ENCODE measurements at regions not wholly inside any gene's neighbourhood (a gene's known extent, or its start where the extent isn't known, plus 50 kb on each side); places are given as distances from the start of the nearest gene placed in this dataset.
A peak's percentile ranks its signal among the peaks of the same experiment; 100 is the strongest.
"Not testable (repeated sequence)": the region's sequence is repeated elsewhere in the genome, so short reads cannot be mapped to it uniquely, and the experiment has no call there.

DNA sequence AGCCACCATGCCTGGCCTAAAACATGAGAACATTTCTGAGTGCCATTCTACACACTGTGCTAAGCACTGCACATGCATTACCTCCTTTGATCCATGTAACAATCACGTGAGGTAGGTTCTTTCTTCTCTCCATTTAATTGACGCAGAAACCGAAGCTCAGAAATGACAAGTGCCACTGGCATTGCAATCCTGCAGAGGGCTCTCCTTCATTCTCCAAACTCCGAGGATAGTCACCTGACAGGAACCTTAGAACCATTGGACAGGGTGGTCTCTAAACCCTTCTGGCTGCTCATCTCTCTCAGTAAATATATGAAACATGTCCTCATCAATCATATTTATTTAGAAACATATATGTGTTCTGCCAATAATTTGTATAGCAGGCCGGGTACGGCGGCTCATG is 167.1 kb upstream of the JUN start:
- no peak for DNase-seq (ENCODE audit: low read depth)
- H3K4me3 ChIP-seq (ENCODE audit: low read depth, low read length): no peak overlapping the region

GRCh38 chr1:58953951-58954350 is 170.1 kb upstream of the JUN start:
- DNase-seq (ENCODE audit: low read depth); H3K4me3 ChIP-seq (ENCODE audit: low read depth, low read length): not testable (repeated sequence)

GRCh38 chr1:58963287-58963686 is 179.4 kb upstream of the JUN start:
- not testable (repeated sequence) for H3K4me3 ChIP-seq (ENCODE audit: low read depth, low read length); DNase-seq (ENCODE audit: low read depth)

DNA sequence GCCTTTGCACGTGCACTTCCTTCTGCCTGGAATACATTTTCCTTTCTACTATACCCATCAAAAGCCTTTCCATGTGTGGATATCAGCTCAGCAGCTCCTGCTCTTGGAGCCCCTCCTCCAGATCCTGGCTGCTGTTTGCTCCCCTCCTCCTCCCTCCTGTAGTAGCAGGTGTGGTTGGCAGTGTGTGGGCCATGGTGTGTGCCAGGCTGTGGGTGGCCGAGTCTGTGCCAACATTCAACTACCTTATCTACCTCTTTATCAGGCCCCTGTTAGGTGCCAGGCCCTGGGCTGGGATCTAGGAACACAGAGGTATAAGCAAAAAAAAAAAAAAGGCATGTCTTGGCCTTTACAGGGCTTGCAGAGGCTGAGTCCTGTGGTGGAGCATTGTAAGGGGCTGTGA is 180.6 kb upstream of the JUN start:
- DNase-seq (ENCODE audit: low read depth): no peak
- no peak overlapping the region for H3K4me3 ChIP-seq (ENCODE audit: low read depth, low read length)

DNA sequence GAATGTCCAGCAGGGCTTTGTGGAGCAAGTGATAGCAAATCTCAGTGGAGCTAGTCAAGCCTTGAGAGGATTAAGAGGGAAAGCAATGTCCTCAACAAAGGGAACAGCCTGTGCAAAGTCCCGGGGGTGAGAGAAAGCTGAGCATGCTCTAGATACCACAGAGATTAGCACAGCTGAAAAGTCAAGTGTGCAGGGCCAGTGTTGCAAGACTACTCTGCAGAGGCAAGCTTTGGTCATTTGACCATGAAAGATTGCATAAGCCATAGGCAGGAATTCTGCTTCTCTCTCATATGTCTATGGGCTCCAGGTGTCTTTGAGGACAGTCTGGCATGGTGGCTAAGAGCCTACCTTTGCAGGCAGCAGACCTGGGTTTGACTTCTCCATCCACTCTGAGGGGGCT is 181.0 kb upstream of the JUN start:
- no peak overlapping the region for H3K4me3 ChIP-seq (ENCODE audit: low read depth, low read length)
- DNase-seq (ENCODE audit: low read depth): no peak

DNA sequence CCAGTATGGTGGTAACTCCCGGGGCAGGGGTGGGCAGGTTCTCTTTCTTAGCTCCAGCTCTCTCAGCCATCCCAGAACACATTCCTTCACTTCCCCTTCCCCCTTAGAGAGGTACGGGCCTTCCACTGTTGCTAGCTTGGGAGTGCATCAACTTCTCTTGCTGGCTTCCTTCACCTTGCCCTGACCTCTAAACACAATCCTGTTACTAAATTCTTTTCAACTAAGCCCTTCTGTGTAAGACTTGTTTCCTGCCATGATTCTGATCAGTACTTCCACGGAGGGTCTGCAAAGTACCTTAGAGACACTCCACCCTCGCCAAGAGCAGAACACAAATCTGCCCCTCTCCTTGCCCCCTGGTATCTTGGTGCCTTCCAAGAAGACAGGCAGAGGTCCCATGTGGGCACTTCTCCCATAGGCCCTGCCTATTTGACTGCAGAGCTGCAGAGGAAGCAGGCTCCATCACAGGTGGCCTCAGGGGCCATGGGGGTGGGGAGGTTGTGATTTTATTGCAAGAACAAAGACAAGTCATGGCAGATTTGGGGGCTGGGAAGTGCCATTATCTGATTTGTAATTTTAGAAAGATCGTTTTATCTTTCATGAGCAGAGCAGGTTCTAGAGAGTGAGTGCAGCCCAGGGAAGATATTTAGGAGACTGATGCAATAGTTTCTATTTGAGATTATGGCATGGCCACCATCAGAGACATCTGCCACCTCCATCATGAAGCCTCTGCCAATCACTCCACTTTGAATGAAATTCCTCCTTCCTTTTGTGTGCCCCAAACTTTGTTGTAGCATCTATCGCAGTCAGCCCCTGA is 182.5 kb upstream of the JUN start:
- no peak overlapping the region for H3K4me3 ChIP-seq (ENCODE audit: low read depth, low read length)
- DNase-seq (ENCODE audit: low read depth): no peak

DNA sequence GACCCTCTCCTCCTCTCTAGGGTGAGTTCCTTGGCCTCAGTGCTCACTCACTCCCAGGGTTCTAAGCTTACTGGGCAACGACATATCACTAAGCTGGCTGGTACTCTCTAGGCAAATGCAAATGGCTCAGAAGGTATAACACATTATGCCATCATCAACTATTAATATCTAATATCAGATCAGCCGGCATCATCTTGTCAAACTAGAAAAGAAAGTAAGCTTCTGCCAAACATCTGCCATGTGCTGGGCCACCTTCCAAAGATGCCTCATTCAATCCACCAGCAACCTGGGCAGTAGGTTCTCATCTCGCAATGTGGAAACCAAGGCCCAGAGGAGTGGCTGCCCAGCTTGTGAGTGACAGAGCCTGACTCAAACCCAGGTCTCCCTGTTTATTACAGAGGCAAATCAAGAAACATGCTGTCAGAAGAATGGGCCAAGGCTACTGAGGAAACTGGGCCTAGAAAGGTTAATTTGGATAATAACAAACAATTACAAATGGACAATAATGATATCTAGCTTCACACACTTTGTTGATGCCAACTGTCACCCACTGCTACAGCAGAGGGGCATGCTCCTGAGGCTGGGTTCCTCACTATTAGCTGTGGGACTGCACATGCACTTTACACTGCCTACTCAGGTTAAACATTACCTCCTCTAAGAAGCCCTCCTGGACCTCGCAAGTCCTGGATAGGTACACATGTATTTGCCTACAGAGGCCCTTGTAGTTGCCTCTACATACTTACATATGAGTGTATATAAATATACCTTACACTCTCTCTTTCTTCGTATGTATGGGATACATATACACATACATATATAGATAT is 183.3 kb upstream of the JUN start:
- DNase-seq (ENCODE audit: low read depth): no peak
- no peak overlapping the region for H3K4me3 ChIP-seq (ENCODE audit: low read depth, low read length)

DNA sequence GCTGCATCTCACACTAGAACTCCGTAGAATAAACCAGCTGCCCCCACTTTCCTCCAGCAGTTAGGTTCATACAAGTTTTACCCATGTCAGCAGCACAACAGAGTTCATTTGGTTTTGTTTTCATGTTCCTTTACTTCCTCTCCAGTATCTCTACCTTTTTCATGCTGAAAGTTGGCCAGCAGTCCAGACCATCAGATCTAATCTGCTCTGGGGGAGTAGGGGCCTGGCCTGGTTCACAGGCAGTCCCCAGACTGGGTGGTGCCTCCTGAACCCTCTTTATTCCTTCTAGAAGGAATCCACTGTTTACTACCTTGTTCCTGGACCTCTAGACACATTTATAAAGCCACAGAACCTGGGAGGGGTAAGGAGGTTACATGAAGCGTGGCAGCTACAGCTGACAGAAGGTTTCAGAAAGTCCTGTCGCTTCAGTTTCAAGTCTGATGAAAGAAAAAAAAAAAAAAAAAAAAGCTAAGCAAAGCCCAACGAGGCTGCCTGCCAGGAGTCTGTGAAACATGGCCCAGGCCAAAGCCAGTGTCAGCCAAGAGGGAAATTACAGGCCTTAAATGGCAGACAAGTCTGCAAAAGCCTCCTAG is 184.6 kb upstream of the JUN start:
- peak; percentile 39 for DNase-seq (ENCODE audit: low read depth)
- H3K4me3 ChIP-seq (ENCODE audit: low read depth, low read length): no peak overlapping the region

DNA sequence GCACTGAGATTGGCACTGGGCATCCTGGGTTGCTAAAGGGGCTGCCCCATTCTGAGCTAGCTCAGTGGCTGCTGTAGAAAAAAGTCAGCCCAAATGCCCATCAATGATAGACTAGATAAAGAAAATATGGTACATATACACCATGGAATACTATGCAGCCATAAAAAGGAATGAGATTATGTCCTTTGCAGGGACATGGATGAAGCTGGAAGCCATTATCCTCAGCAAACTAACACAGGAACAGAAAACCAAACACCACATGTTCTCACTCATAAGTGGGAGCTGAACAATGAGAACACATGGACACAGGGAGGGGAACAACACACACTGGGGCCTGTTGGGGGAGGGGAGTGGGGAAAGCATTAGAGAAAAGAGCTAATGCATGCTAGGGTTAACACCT is 185.3 kb upstream of the JUN start:
- not testable (repeated sequence) for H3K4me3 ChIP-seq (ENCODE audit: low read depth, low read length); DNase-seq (ENCODE audit: low read depth)

- no peak overlapping the region for H3K4me3 ChIP-seq (ENCODE audit: low read depth, low read length)
- no peak for DNase-seq (ENCODE audit: low read depth)
Measured at GRCh38 chr1:58971629-58972140, 187.8 kb upstream of the JUN start.

DNA sequence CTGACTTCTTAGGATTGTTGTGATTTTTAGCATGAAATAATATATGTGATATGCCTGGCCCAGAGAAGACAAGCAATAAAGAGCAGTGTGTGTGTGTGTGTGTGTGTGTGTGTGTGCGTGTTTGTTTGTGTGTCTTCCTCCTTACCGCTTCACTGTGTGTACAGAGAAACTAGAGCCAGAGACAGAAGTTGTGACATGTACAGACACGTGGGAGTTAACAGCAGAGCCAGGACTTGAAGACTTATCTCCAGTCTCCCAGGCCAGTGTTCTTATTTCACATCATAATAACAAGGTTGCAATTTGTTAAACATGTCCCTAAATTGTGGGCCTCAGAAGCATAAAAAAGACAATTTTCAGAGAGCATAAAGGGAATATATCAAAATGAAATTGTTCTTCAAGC is 192.0 kb upstream of the JUN start:
- H3K4me3 ChIP-seq (ENCODE audit: low read depth, low read length): no peak overlapping the region
- DNase-seq (ENCODE audit: low read depth): no peak

GRCh38 chr1:58976294-58976693 is 192.4 kb upstream of the JUN start:
- H3K4me3 ChIP-seq (ENCODE audit: low read depth, low read length): no peak overlapping the region
- DNase-seq (ENCODE audit: low read depth): no peak

DNA sequence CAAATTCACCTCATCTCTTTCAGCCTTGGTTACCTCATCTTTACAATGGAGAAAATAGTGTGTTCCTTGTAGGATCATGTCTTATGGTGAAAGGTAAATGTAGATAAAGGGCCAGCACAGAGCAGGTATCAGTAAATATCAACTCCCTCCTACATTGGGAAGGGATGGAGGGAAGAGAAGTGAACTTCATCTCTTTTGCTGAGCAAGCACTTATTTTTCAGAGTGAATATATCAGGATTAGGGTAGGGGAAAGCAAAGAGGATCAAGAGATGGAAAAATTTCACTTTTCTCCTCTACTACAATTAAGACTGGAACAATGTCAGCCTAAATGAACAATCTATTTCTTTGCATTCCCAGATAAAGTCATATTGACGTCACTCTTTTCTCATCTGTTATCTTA is 193.8 kb upstream of the JUN start:
- no peak overlapping the region for H3K4me3 ChIP-seq (ENCODE audit: low read depth, low read length)
- no peak for DNase-seq (ENCODE audit: low read depth)

DNA sequence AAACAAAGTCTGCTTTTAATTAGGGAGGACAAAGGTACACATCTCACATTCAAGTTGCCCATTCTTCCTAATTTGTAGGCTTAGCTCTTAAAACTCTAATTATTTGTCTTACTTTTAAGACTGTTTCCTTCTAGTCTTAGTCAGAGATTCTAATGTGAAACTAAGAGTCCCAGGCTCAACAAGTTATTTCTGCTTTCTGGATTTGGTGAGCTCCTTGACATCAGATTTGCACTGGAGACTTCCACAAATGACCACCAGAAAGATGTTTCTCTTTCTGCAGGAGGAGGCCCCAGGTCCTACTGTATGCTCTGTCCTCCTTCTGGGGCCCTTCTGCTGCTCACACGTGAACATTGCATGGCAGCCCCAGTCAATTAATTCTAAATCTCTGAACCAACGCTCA is 194.2 kb upstream of the JUN start:
- DNase-seq (ENCODE audit: low read depth): no peak
- no peak overlapping the region for H3K4me3 ChIP-seq (ENCODE audit: low read depth, low read length)

DNA sequence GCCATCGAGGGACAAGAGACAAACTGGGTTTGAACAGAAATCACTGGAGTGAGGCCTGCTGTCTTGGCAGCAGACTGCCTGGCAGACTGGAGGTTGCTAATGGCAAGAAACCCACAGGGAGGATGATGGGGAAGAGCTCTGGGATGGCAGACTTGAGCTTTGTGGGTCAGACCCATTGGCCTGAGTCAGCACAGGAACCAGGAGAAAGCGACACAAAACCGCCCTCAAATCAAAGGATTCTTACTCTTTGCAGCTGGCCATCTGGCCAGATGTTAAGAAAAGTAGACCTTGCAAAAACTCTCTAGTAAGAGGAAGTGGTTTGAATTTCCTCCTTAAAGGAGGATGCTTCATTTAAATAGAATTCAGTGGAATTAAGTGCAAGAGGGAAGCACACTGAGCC is 195.2 kb upstream of the JUN start:
- DNase-seq (ENCODE audit: low read depth): no peak
- H3K4me3 ChIP-seq (ENCODE audit: low read depth, low read length): no peak overlapping the region

DNA sequence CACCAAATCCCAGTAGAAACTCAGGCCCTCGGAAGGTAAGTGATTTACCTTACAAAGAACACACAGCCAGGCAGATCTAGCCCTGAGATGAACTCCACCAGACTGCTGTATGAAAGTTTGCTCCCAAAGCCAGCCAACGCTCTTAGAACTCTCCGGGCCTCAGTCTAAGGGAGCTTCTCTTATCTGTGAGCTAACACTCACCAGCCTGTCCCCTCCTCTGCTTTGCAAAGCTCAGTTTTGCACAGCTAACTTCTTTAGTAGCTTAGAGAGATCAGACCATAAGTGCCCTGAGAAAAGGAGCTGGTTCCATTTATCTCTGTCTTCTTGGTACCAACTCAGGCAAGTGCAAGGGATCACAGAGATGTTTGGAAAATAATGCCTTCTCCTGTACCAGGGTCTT is 195.8 kb upstream of the JUN start:
- DNase-seq (ENCODE audit: low read depth): no peak
- H3K4me3 ChIP-seq (ENCODE audit: low read depth, low read length): no peak overlapping the region

DNA sequence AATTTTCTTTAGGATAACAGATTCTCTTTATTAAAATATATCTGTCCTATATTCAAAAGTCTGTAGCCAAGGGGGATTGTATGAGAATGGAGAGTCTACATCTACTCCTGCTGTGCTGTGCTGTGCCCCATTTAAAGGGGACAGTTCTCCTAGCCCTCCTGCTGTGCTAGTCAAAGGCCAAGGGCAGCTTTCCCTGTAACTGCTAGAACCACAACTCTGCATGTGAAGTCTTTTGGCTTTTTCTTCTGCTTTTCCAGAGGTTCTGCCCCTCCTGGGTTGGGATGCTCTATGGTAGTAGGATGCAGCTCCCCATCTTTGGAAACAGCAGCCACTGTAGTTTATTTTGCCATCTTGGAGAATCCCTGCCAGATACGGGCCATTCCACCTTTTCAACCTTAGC is 197.5 kb upstream of the JUN start:
- DNase-seq (ENCODE audit: low read depth): no peak
- H3K4me3 ChIP-seq (ENCODE audit: low read depth, low read length): no peak overlapping the region

GRCh38 chr1:58982259-58982998 is 198.6 kb upstream of the JUN start:
- no peak for DNase-seq (ENCODE audit: low read depth)
- H3K4me3 ChIP-seq (ENCODE audit: low read depth, low read length): no peak overlapping the region

DNA sequence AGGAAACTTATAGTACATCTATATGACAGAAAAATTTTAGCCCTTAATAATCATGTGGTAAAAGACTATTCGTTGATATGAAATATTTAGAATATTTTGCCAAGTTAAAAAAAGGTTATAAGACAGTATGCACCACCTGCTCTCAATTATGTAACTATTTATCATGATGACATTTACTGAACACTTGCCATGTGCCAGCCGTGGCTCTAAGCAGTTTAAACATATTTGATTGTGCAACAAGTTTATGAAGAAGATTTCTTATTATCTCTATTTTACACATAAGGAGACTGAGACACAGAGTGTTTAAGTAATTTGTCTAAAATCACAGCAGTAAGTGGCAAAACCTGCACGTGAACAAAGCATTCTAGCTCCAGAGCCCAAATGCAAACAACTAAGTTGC is 199.3 kb upstream of the JUN start:
- no peak for DNase-seq (ENCODE audit: low read depth)
- no peak overlapping the region for H3K4me3 ChIP-seq (ENCODE audit: low read depth, low read length)
